Right lung (tissue), 2 donors: ENCODE measurements at regions not wholly inside any gene's neighbourhood (a gene's known extent, or its start where the extent isn't known, plus 50 kb on each side); places are given as distances from the start of the nearest gene placed in this dataset.

ENCODE experiments used
- DNase-seq, 2 donors: peaks; one replicate each; pipeline ENCODE4 v3.0.0-alpha.2; 2013

DNA sequence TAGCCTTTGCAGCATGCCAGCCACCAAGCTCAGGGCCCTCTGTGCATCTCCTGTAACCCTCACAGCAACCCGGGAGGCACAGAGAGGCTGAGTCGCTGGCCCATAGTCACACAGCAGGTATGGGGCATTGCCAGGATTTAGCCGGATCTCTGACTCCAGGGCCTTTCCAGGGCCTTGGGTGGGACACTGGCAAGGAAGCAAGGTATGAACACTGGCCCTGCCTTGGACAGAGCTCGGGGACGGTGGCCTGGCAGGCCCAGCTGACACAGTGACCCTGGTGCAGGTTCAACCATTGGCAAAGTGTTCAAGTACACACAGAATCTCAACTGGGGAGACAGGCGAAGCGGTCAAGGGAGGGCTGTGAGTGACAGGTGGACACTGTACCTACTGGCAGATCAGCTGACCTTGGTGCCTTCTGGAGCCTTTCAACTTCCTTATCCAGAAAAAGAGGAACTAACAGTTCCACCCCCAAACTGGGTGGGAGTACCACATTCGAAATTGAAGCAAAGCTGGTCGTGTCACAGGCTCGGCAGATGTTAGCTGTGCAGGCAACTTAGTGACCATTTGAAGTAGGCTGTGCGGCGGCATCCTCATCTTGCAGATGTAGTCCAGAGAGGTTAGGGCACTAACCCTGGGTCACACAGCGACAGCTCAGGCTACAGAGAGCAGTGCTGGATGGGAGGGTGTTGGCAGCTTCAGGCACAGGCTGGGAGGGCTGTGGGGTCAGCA lies 287.4 kb downstream of the SEC14L1 start:
- DNase-seq = no peak

GRCh38 chr17:77428749-77429368 lies 288.1 kb downstream of the SEC14L1 start:
- DNase-seq = no peak

- no peak for DNase-seq
These were observed 288.7 kb downstream of the SEC14L1 start for GRCh38 chr17:77429369-77429968.

- peak; percentile 80 to 85 for DNase-seq
These were observed 289.4 kb downstream of the SEC14L1 start for GRCh38 chr17:77429969-77430752.

DNA sequence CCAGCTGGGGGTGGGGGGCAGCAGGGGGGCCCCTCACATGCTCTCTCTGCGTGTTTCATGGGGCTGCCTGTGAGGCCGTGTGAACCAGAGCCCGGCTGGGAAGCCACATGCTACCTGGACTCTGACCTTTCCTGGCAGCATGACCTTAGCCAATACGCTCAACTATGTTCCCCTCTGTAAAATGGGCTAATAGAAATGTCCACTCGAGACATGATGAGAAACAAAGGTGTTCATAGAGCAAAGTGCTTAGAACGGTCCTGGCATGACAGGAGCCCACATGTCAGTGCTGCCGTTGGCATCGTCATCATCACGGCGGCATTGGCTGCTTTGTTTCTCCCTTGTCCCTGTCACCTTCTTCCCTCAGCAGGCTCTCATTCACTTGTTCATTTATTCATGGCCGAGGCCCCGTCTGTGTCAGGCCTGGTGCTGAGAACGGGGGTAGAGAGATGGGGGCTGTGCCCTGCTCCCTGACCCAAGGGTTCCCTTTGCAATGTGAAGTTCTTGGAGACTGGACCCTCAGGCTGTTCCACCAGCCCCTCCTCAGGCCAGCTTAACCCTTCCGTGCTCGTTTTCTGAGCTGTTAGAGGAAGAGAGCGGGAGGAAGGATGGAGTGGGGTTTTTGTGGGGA lies 291.4 kb downstream of the SEC14L1 start:
- DNase-seq = no peak

- DNase-seq = no peak
These were observed 292.0 kb downstream of the SEC14L1 start for GRCh38 chr17:77432742-77433141.

- no peak for DNase-seq
These were observed 292.8 kb downstream of the SEC14L1 start for GRCh38 chr17:77433385-77434135.

GRCh38 chr17:77434136-77435114 lies 293.7 kb downstream of the SEC14L1 start:
- no peak for DNase-seq

DNA sequence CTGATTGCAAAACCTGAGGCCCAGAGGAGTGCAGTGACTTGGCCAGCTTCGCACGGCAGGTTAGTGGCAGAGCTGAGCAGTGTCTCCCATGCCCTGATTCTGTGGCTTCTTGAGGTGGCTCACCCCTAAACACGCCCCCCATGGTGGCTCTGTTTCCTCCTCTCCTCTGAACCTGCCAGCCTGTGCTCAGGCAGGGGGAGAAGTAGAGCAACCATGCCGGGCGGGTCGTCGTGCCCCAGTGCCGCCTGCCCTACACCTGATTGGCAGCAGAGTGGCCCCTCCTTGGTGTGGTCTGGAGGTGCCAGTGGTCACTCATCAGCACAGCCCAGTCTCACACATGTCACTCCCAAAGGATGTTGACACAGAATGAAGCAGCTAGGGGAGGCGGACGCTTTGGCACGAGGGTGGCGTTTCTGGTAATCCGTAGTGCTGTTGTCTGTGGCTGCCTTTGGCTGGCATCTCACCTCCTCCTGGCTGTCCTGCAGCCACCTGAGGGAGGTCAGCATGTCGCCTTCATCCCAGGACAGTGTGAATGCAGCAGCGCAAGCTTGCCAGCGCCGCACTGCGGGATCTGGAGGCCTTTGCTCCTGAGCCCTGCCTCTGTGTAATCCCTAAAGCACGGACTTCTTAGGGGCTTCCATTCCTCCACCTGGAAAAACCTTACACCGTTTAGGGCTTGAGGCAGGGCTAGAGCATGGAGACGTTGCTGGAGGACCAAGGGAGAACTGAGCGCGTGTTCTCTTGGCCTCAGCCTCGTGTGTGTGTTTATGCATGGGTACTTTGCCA lies 294.7 kb downstream of the SEC14L1 start:
- no peak for DNase-seq

DNA sequence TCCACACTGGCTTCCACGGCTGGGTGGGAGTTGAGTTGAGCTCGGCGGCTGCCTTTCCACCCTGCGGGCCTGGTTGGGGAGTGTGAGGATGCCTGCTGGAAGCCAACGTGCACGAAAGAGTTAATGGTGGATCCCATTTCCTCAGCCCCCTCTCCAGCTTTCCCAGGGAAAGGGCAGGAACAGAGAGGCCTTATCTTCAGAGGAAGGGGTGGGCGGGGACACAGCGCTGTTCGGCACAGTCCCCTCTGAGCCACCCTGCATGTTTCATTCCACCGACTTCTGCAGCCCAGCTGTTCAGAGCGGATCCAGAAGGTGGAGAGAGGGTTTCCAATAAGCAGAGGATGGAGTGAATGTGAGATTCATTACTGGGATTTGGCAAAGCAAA lies 295.3 kb downstream of the SEC14L1 start:
- DNase-seq = peak; percentile 70 to 77

- no peak for DNase-seq
These were observed 295.7 kb downstream of the SEC14L1 start for GRCh38 chr17:77436481-77436880.

DNA sequence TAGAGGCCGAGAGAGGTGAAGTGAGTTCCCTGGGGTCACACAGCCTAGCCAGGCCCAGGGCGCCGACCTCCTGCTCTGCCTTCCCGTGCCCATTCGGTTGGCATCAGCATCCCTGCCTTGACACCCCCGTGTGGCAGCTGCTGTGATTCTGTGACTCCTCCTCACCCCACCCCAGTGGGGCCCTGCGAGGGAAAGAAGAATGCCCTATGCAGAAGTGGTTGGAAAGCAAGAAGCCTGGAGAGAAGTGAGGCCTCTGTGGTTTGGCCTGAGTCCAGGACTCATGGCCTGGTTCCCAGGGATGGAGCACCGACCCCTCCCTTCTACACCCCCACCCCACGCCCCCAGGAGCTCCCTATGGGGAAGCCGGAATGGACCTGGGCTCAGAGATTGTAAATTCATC lies 296.2 kb downstream of the SEC14L1 start:
- peak; percentile 73 to 83 for DNase-seq

DNA sequence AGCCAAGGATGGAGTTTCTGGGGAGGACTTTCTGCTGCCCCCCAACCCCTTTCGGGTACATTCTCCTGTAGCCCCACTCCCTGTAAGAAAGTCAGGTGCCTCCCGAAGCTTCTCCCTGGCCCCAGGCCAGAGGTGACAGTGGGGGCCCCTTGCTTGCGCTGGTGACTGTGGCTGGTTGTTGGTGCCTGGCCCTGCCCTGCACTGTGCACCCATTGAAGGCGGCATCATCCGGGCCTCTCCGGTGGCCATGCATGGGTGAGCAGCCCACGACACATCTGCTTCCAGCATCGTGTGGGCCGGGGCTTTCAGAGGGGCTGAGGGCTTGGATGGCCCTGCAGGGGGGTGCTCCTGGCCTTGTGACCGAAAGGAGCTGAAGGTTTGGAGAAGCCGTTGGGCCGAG lies 297.0 kb downstream of the SEC14L1 start:
- DNase-seq = no peak

- DNase-seq = no peak
These were observed 297.7 kb downstream of the SEC14L1 start for GRCh38 chr17:77438241-77439188.

GRCh38 chr17:77439189-77440018 lies 298.6 kb downstream of the SEC14L1 start:
- DNase-seq = no peak

- no peak for DNase-seq
These were observed 299.8 kb downstream of the SEC14L1 start for GRCh38 chr17:77440560-77440981.
